HUDEP-2 (cell line): ENCODE measurements at regions not wholly inside any gene's neighbourhood (a gene's known extent, or its start where the extent isn't known, plus 50 kb on each side); places are given as distances from the start of the nearest gene placed in this dataset.
"Not testable (repeated sequence)": the region's sequence is repeated elsewhere in the genome, so short reads cannot be mapped to it uniquely, and the experiment has no call there.

Source experiments
- DNase-seq, 76 experiments: peaks; one replicate each; lab custom pipeline; 2025; ENCODE audit not compliant: unreplicated experiment in 76 of 76; lab: John Stamatoyannopoulos, UW

- no peak for DNase-seq
Measured at GRCh38 chr17:77288115-77288619, 147.4 kb downstream of the SEC14L1 start.

GRCh38 chr17:77290759-77291558, 150.2 kb downstream of the SEC14L1 start:
- DNase-seq: not testable (repeated sequence)

- DNase-seq: no peak
Measured at GRCh38 chr17:77291591-77292386, 151.0 kb downstream of the SEC14L1 start.

- DNase-seq: no peak
Measured at GRCh38 chr17:77294761-77295160, 154.0 kb downstream of the SEC14L1 start.

GRCh38 chr17:77295241-77295853, 154.6 kb downstream of the SEC14L1 start:
- no peak for DNase-seq

GRCh38 chr17:77296769-77297409, 156.1 kb downstream of the SEC14L1 start:
- DNase-seq: no peak

GRCh38 chr17:77297693-77298666, 157.2 kb downstream of the SEC14L1 start:
- DNase-seq: no peak

- no peak for DNase-seq
Measured at GRCh38 chr17:77298811-77299210, 158.0 kb downstream of the SEC14L1 start.

GRCh38 chr17:77299256-77300015, 158.7 kb downstream of the SEC14L1 start:
- no peak for DNase-seq

- no peak for DNase-seq
Measured at GRCh38 chr17:77300016-77300686, 159.4 kb downstream of the SEC14L1 start.

GRCh38 chr17:77301694-77302266, 161.0 kb downstream of the SEC14L1 start:
- no peak for DNase-seq

GRCh38 chr17:77302682-77303081, 161.9 kb downstream of the SEC14L1 start:
- no peak for DNase-seq

- no peak for DNase-seq
Measured at GRCh38 chr17:77303620-77304019, 162.9 kb downstream of the SEC14L1 start.

GRCh38 chr17:77304051-77304745, 163.4 kb downstream of the SEC14L1 start:
- DNase-seq: no peak

- no peak for DNase-seq
Measured at GRCh38 chr17:77304746-77305473, 164.1 kb downstream of the SEC14L1 start.

- no peak for DNase-seq
Measured at GRCh38 chr17:77306048-77306789, 165.4 kb downstream of the SEC14L1 start.
